ENCODE measurements at regions not wholly inside any gene's neighbourhood (a gene's known extent, or its start where the extent isn't known, plus 50 kb on each side); places are given as distances from the start of the nearest gene placed in this dataset.
A peak's percentile ranks its signal among the peaks of the same experiment; 100 is the strongest.
"Not testable (repeated sequence)": the region's sequence is repeated elsewhere in the genome, so short reads cannot be mapped to it uniquely, and the experiment has no call there.

GRCh38 chr10:38310111-38310510 is 216.0 kb downstream of the ZNF37A start:
- DNase-seq (ENCODE audit: low read depth, low spot score); in situ Hi-C loops (cut with HindIII; ENCODE audit: low sequenced_read_pairs); H3K4me3 ChIP-seq (ENCODE audit: low read depth, low read length): not testable (repeated sequence)

GRCh38 chr10:38315090-38315805 is 221.1 kb downstream of the ZNF37A start:
- in situ Hi-C loops (cut with HindIII; ENCODE audit: low sequenced_read_pairs); DNase-seq (ENCODE audit: low read depth, low spot score): not testable (repeated sequence)

GRCh38 chr10:38321393-38321792 is 227.3 kb downstream of the ZNF37A start:
- in situ Hi-C loops (cut with HindIII; ENCODE audit: low sequenced_read_pairs); DNase-seq (ENCODE audit: low read depth, low spot score); H3K4me3 ChIP-seq (ENCODE audit: low read depth, low read length): not testable (repeated sequence)

More at GRCh38 chr10:38315090-38315805, 221.1 kb downstream of the ZNF37A start:
- H3K4me3 ChIP-seq (ENCODE audit: low read depth, low read length) = not testable (repeated sequence)

GRCh38 chr10:38330306-38330705 is 236.2 kb downstream of the ZNF37A start:
- in situ Hi-C loops (cut with HindIII; ENCODE audit: low sequenced_read_pairs); DNase-seq (ENCODE audit: low read depth, low spot score); H3K4me3 ChIP-seq (ENCODE audit: low read depth, low read length): not testable (repeated sequence)

- in situ Hi-C loops (cut with HindIII; ENCODE audit: low sequenced_read_pairs); H3K4me3 ChIP-seq (ENCODE audit: low read depth, low read length); DNase-seq (ENCODE audit: low read depth, low spot score): not testable (repeated sequence)
Observed at GRCh38 chr10:38331106-38331505, 237.0 kb downstream of the ZNF37A start.

- DNase-seq (ENCODE audit: low read depth, low spot score); in situ Hi-C loops (cut with HindIII; ENCODE audit: low sequenced_read_pairs); H3K4me3 ChIP-seq (ENCODE audit: low read depth, low read length): not testable (repeated sequence)
Observed at GRCh38 chr10:38333699-38334098, 239.6 kb downstream of the ZNF37A start.

GRCh38 chr10:38350645-38351044 is 256.5 kb downstream of the ZNF37A start:
- in situ Hi-C loops (cut with HindIII; ENCODE audit: low sequenced_read_pairs); DNase-seq (ENCODE audit: low read depth, low spot score); H3K4me3 ChIP-seq (ENCODE audit: low read depth, low read length): not testable (repeated sequence)

GRCh38 chr10:38354410-38354809 is 260.3 kb downstream of the ZNF37A start:
- DNase-seq (ENCODE audit: low read depth, low spot score); in situ Hi-C loops (cut with HindIII; ENCODE audit: low sequenced_read_pairs): not testable (repeated sequence)

GRCh38 chr10:38355911-38356526 is 261.9 kb downstream of the ZNF37A start:
- DNase-seq (ENCODE audit: low read depth, low spot score) = peak; percentile 64
- in situ Hi-C loops (cut with HindIII; ENCODE audit: low sequenced_read_pairs) = not testable (repeated sequence)
- H3K4me3 ChIP-seq (ENCODE audit: low read depth, low read length) = peak overlapping the region; percentile 51

More at GRCh38 chr10:38354410-38354809, 260.3 kb downstream of the ZNF37A start:
- H3K4me3 ChIP-seq (ENCODE audit: low read depth, low read length) = not testable (repeated sequence)

- peak; percentile 0 for DNase-seq (ENCODE audit: low read depth, low spot score)
- in situ Hi-C loops (cut with HindIII; ENCODE audit: low sequenced_read_pairs) = not testable (repeated sequence)
- H3K4me3 ChIP-seq (ENCODE audit: low read depth, low read length) = peak overlapping the region; percentile 51
Observed at GRCh38 chr10:38356527-38356926, 262.4 kb downstream of the ZNF37A start.

- DNase-seq (ENCODE audit: low read depth, low spot score); in situ Hi-C loops (cut with HindIII; ENCODE audit: low sequenced_read_pairs); H3K4me3 ChIP-seq (ENCODE audit: low read depth, low read length): not testable (repeated sequence)
Observed at GRCh38 chr10:38362514-38362913, 268.4 kb downstream of the ZNF37A start.

- H3K4me3 ChIP-seq (ENCODE audit: low read depth, low read length); in situ Hi-C loops (cut with HindIII; ENCODE audit: low sequenced_read_pairs): not testable (repeated sequence)
Observed at GRCh38 chr10:38364073-38364472, 269.9 kb downstream of the ZNF37A start.

GRCh38 chr10:38365917-38366316 is 271.8 kb downstream of the ZNF37A start:
- in situ Hi-C loops (cut with HindIII; ENCODE audit: low sequenced_read_pairs); H3K4me3 ChIP-seq (ENCODE audit: low read depth, low read length): not testable (repeated sequence)
- peak; percentile 45 for TF ChIP-seq CTCF (IDR thresholded peaks at IDR 0.05; ENCODE audit: low read depth, low read length)
- DNase-seq (ENCODE audit: low read depth, low spot score) = peak; percentile 18

More at GRCh38 chr10:38364073-38364472, 269.9 kb downstream of the ZNF37A start:
- not testable (repeated sequence) for DNase-seq (ENCODE audit: low read depth, low spot score)

- in situ Hi-C loops (cut with HindIII; ENCODE audit: low sequenced_read_pairs); H3K4me3 ChIP-seq (ENCODE audit: low read depth, low read length); DNase-seq (ENCODE audit: low read depth, low spot score): not testable (repeated sequence)
Observed at GRCh38 chr10:38383800-38384199, 289.7 kb downstream of the ZNF37A start.

- in situ Hi-C loops (cut with HindIII; ENCODE audit: low sequenced_read_pairs); H3K4me3 ChIP-seq (ENCODE audit: low read depth, low read length); DNase-seq (ENCODE audit: low read depth, low spot score): not testable (repeated sequence)
Observed at GRCh38 chr10:38386869-38387268, 292.7 kb downstream of the ZNF37A start.

Measured in astrocyte of the spinal cord (primary cell).